ENCODE measurements at regions not wholly inside any gene's neighbourhood (a gene's known extent, or its start where the extent isn't known, plus 50 kb on each side); places are given as distances from the start of the nearest gene placed in this dataset.
"Not testable (repeated sequence)": the region's sequence is repeated elsewhere in the genome, so short reads cannot be mapped to it uniquely, and the experiment has no call there.

GRCh38 chr5:179456075-179456474, 94.3 kb upstream of the RUFY1 start:
- DNase-seq (ENCODE audit: low read depth): not testable (repeated sequence)

DNA sequence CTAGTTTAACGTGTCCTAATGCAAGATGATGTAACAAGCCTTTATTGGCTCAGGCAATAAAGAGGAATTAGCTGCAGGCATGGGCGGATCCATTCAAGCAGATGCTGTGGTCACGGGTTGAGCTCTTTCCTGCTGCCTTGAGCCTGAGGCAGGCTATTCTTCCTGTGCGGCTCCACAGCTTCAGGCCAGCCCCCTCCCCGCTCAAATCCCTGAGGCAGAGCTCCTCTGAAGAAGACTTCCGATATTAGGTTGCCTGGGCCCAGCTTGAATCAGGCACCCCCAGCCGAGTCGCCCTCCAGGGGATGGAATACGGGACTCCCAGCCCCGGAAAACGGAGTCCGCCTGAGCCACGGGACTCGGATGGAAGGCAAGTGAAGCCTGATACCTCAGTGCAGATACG, 95.0 kb upstream of the RUFY1 start:
- DNase-seq (ENCODE audit: low read depth): no peak

DNA sequence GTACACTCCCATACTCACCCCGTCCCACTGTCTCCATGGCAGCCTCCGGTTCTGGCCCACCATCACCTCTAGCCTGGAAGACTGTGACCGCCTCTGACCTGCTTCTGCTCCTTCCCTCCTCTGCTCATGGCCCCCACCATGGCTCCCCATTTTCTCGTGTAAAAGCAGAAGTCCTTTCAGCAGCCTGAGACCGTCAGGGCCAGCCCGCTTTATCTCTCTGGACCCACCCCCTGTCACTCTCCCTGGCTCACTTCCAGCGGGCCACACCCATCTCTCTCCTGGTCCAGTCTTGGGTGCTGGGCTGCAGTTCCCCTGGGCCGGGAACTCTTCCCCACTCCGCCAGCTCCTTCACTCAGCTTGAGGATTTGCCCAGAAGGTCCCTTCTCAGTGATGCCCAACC, 96.0 kb upstream of the RUFY1 start:
- no peak for DNase-seq (ENCODE audit: low read depth)

DNA sequence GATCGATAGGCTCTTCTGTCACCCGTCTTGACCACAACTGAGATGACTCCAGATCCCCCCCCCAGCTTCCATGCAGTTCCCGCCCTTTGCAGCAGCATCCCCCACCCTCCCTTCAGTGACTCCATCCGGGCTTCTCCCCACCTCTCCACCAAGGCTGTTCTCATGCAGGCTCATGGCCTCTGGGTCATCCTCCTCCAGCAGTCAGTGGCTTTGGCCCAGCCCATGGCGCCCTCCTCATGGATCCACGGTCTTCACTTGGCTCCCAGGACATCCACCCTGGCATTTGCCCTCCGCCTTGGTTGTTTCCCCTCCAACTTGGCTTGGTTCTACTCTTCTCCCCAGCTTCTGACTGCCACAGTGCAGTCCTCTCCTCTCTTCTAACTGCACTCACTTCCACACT, 96.7 kb upstream of the RUFY1 start:
- DNase-seq (ENCODE audit: low read depth): no peak

DNA sequence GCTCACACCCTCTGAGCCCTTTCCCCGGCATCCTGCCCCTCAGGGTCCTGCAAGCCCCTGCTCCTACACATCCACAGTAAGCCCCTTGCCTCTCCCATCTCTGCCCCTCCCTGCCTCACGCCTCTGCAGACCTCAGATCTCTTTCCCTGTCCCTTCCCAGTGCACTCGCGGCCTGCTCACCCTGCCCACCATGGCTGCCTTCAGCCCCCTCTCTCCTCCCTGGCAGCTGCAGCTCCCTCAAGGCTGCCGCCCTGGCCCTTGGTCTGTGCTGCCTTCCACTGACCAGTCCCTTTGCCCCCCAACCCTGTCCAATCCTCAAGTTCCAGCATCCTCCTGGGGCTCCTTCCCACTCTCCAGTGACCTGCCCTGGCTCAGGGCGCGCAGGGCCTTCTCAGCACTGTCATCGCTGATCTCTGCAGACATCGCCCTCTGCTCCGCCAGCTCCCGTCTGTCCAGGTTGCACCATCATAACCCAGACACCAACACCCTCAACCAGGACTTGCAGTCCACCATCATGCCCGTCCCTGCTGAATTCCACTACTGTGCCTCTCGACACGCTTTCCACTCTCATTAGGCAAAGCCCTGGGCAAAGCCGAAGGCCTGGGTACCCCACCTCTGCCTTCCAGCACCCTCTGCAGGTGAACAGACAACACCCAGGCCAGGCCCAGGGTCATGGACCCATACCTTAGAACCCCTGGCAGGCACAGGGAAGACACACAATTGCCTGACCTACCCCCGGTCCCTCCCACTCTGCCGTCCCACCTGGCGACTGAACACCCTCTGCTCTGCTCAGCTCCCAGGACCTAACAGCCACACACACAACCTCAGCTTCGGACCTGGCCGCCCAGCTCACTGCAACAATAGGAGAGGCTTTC, 97.8 kb upstream of the RUFY1 start:
- no peak for DNase-seq (ENCODE audit: low read depth)

- DNase-seq (ENCODE audit: low read depth): no peak
Measured at GRCh38 chr5:179451828-179452196, 98.5 kb upstream of the RUFY1 start.

GRCh38 chr5:179451114-179451827, 99.1 kb upstream of the RUFY1 start:
- DNase-seq (ENCODE audit: low read depth): no peak

- not testable (repeated sequence) for DNase-seq (ENCODE audit: low read depth)
Measured at GRCh38 chr5:179449950-179450349, 100.4 kb upstream of the RUFY1 start.

GRCh38 chr5:179448282-179448681, 102.1 kb upstream of the RUFY1 start:
- DNase-seq (ENCODE audit: low read depth): not testable (repeated sequence)

- not testable (repeated sequence) for DNase-seq (ENCODE audit: low read depth)
Measured at GRCh38 chr5:179442289-179442688, 97.0 kb upstream of the ADAMTS2 start.

DNA sequence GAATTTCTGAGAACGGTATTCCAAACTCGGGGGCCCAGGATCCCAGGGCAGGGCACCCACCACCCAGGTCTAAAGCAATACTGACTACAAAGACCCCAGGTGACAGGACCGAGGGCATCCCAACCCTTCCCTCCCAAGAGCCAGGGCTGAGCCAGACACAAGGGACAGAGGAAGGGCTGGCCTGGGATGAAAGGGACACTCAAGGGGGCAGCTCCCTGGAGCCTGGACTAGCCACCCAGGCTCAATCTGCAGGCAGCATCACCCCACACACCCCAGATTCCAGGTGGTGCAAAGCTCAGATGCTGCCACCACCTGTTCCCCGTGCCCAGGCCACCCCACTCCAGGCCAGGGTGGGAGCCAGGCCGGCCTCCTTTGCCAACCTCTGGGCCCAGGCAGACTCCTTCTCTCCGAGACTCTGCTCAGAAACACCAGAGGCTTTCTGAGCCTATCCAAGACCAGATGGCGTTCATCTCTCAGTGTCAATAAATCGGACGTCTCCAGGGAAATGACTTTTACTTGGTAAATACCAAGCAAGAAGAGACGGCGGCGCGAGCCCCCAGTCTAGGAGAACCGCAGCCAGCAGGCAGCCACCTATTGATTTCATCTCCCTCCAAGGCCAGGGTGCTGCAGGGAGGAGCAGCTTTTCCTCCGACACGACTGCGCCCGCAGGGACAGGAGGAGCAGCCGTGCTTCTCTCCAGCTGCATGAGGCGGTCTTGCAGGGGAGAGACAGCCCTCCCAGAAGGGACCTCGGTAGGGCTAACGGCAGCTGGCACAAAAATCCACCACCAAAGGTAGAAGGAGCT, 94.1 kb upstream of the ADAMTS2 start:
- no peak for DNase-seq (ENCODE audit: low read depth)

DNA sequence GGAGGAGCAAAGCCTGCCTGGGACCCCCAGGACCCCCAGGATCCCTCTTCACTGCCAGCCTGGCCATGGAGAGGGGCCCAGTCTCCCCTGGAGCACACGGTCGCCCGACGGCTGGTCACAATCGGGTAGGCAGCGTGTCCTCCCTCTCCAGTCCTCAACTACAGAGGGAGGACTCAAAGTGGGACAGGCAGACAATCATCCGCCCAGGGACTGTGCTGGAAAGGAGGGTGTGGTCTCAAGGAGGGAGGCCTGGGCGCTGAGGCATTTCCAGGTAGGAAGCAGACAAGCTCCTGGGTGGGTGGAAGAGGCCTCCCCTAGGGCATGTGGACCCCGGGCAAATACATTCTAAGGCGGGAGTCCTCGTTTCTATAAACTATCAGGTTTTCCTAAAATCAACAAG, 93.2 kb upstream of the ADAMTS2 start:
- no peak for DNase-seq (ENCODE audit: low read depth)

DNA sequence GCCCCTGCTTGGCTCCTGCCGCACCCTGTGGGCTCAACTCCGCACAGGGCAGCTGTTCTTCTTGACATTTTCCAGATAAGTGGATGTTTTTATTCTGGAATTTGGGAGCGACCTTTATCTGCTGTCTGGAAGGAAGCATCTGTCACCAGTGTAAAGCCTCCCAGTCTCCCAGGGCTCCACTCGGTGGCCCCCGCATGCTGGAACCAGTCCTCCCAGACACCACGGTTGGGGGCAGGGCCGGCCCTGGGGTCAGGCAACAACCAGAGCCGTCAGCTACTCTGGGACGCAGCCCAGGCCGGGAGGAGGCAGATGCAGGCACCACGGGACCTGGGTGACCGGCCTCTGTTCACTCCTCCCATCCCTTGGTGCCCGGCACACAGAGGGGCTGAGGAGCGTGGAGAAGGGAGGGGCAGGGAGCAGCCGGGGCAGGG, 92.8 kb upstream of the ADAMTS2 start:
- no peak for DNase-seq (ENCODE audit: low read depth)

GRCh38 chr5:179437341-179438001, 92.2 kb upstream of the ADAMTS2 start:
- DNase-seq (ENCODE audit: low read depth): no peak

DNA sequence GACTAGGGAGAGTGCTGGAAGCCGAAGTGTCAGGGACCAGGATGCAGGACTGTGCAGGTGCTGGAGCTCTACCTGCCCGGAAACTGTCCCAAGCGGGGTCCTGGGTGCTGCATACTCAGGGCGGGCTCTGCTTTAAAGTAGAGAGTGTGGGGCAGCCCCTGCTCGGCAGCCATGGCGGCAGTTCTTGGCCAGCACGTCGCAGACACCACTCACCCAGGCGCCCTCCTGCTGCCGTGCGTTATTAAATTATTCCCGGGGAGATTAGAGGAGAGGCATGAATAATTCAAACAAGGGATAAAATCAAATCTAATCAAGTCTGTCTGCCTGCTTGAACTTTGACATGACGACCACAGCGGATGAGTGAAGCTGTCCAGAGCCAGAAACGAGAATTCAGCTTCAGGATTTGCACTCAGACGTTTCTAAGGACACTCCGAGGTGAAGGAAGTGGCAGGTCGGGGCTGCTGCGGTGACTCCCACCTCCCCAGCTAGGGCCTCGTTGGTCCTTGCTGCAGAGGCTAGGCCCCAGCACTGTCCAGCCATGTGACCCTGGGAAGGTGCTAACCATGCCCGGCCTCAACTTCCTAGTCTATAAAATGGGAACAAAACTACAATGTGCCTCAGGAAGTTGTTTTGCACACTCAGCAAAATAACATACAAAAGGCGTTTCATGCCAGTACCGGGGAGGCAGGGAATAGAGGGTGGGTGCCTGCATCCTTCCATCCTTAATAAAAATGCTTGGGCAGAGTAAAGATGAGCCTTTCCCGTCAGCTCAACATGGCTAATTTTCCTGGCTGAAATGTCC, 91.3 kb upstream of the ADAMTS2 start:
- no peak for DNase-seq (ENCODE audit: low read depth)

GRCh38 chr5:179435731-179436315, 90.6 kb upstream of the ADAMTS2 start:
- DNase-seq (ENCODE audit: low read depth): no peak

DNA sequence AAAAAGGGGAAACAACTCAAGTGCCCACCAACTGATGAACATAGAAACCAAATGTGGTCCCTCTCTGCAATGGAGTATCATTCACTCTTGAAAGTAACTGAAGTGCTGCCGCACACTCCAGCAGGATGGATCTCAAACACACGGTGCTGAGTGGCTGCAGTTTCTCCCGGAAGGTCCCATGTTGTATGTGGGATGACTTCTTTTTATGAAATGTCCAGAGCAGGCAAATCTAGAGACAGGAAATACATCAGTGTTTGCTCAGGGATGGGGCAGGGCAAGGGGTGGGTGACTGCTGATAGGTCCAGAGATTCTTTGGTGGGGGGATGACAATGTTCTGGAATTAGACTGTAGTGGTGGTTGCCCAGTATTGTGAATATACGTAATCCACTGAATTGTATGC, 89.9 kb upstream of the ADAMTS2 start:
- DNase-seq (ENCODE audit: low read depth): no peak

- no peak for DNase-seq (ENCODE audit: low read depth)
Measured at GRCh38 chr5:179432547-179432946, 87.3 kb upstream of the ADAMTS2 start.

- DNase-seq (ENCODE audit: low read depth): no peak
Measured at GRCh38 chr5:179431221-179431824, 86.1 kb upstream of the ADAMTS2 start.

All from EH (cell line).